H1 (cell line): ENCODE measurements at regions not wholly inside any gene's neighbourhood (a gene's known extent, or its start where the extent isn't known, plus 50 kb on each side); places are given as distances from the start of the nearest gene placed in this dataset.

Source experiments
- BRCA1 ChIP-seq: IDR thresholded peaks from 2 replicates; pipeline ENCODE4 v1.6.1; 2012; ENCODE audit warnings: low read depth, low read length, improper control_type of control experiment
- CEBPB ChIP-seq: IDR thresholded peaks from 2 replicates; pipeline ENCODE4 v1.6.1; 2012; ENCODE audit warnings: low read depth, low read length
- EP300 ChIP-seq, 2 experiments: IDR thresholded peaks; 1 replicate in 1 of 2; 2 replicates in 1 of 2; pipeline ENCODE4 v1.6.1; 2011 to 2012; ENCODE audit warnings: low read depth in 2 of 2, low read length in 2 of 2, mild to moderate bottlenecking in 2 of 2, borderline replicate concordance in 1 of 2, inconsistent platforms in 1 of 2, moderate library complexity in 1 of 2
- HDAC2 ChIP-seq, 2 experiments: fragments of 300-600 bp in 1 of 2; sonication (generic) in 1 of 2; IDR thresholded peaks; 2 replicates each; pipeline ENCODE4 v1.6.1; 2011 to 2012; ENCODE audit warnings: low read depth in 2 of 2, low read length in 2 of 2, mild to moderate bottlenecking in 2 of 2, moderate library complexity in 2 of 2, borderline replicate concordance in 1 of 2, inconsistent platforms in 1 of 2
- POLR2A ChIP-seq, 2 experiments: IDR thresholded peaks; 1 replicate in 1 of 2; 2 replicates in 1 of 2; pipeline ENCODE4 v1.6.1; 2011; ENCODE audit warnings: low read depth in 2 of 2, low read length in 2 of 2, mild to moderate bottlenecking in 2 of 2; ENCODE audit errors: control extremely low read depth in 1 of 2
- POLR2AphosphoS5 ChIP-seq: IDR thresholded peaks from 2 replicates; pipeline ENCODE4 v1.6.1; 2011; ENCODE audit warnings: low read depth, low read length
- RFX5 ChIP-seq: IDR thresholded peaks from 2 replicates; pipeline ENCODE4 v1.6.1; 2011; ENCODE audit warnings: low read depth, low read length, improper control_type of control experiment, borderline replicate concordance
- TF ChIP-seq, protein P1 (sequence below): IDR thresholded peaks from 2 replicates; pipeline ENCODE4 v1.6.1; 2011; ENCODE audit warnings: low read length, improper control_type of control experiment
- TF ChIP-seq, protein P2 (sequence below), 3 experiments: IDR thresholded peaks; 1 replicate in 2 of 3; 2 replicates in 1 of 3; pipeline versions ENCODE4 v1.5.1 to v1.6.1; 2011; ENCODE audit warnings: low read length in 3 of 3, mild to moderate bottlenecking in 3 of 3, inconsistent platforms in 2 of 3, low read depth in 1 of 3, moderate library complexity in 1 of 3; ENCODE audit not compliant: insufficient read depth in 1 of 3; ENCODE audit errors: control extremely low read depth in 1 of 3

DNA sequence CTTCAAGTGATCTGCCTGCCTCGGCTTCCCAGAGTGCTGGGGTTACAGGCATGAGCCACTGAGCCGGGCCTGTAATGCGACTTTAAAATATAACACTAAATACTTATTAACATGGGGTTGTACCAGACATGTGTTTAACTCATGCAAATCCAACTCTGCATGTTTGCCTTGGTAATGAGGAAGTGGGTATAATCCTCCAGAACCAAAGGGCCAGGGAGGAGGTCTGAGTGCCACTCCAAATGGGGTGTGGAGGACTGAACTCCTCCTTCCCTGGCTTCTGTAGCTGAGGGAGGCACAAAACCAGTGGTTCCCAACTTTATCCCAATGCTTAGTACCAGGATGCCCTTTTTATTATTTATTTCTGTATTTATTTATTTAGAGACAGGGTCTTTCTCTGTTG is 61.6 kb upstream of the MED13L start:
- TF ChIP-seq CEBPB (no peak), HDAC2 (IDR thresholded peaks at IDR 0.05; ENCODE audit: borderline replicate concordance in 1 of 2, low read depth in 2 of 2, low read length in 2 of 2) (no peak), POLR2AphosphoS5 (no peak), POLR2A (IDR thresholded peaks at IDR 0.05; ENCODE audit: control extremely low read depth in 1 of 2, low read depth in 2 of 2, low read length in 2 of 2) (no peak), BRCA1 (no peak), RFX5 (no peak), EP300 (IDR thresholded peaks at IDR 0.05; ENCODE audit: borderline replicate concordance in 1 of 2, low read depth in 2 of 2, low read length in 2 of 2) (no peak)
- TF ChIP-seq, protein P1, sequence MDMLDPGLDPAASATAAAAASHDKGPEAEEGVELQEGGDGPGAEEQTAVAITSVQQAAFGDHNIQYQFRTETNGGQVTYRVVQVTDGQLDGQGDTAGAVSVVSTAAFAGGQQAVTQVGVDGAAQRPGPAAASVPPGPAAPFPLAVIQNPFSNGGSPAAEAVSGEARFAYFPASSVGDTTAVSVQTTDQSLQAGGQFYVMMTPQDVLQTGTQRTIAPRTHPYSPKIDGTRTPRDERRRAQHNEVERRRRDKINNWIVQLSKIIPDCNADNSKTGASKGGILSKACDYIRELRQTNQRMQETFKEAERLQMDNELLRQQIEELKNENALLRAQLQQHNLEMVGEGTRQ, result no peak
- TF ChIP-seq, protein P2, sequence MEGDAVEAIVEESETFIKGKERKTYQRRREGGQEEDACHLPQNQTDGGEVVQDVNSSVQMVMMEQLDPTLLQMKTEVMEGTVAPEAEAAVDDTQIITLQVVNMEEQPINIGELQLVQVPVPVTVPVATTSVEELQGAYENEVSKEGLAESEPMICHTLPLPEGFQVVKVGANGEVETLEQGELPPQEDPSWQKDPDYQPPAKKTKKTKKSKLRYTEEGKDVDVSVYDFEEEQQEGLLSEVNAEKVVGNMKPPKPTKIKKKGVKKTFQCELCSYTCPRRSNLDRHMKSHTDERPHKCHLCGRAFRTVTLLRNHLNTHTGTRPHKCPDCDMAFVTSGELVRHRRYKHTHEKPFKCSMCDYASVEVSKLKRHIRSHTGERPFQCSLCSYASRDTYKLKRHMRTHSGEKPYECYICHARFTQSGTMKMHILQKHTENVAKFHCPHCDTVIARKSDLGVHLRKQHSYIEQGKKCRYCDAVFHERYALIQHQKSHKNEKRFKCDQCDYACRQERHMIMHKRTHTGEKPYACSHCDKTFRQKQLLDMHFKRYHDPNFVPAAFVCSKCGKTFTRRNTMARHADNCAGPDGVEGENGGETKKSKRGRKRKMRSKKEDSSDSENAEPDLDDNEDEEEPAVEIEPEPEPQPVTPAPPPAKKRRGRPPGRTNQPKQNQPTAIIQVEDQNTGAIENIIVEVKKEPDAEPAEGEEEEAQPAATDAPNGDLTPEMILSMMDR (IDR thresholded peaks at IDR 0.05; ENCODE audit: control extremely low read depth in 1 of 3, insufficient read depth in 1 of 3, low read depth in 1 of 3, low read length in 3 of 3), result no peak
